A673 (cell line): ENCODE measurements at regions not wholly inside any gene's neighbourhood (a gene's known extent, or its start where the extent isn't known, plus 50 kb on each side); places are given as distances from the start of the nearest gene placed in this dataset.

Experiments
- EZH2 ChIP-seq: fragments of 200-600 bp; sonication (generic); IDR thresholded peaks from 2 replicates; pipeline ENCODE4 v1.6.1; 2017; ENCODE audit warnings: borderline replicate concordance, low read depth, mild to moderate bottlenecking, mixed read lengths, antibody characterized with exemption, low read length; ENCODE audit not compliant: poor library complexity, severe bottlenecking
- TF ChIP-seq, protein P1 (sequence below): fragments of 300-800, 200-600 bp; sonication (generic); conservative IDR thresholded peaks from 2 replicates; pipeline ENCODE4 v1.5.1; 2017; ENCODE audit warnings: low read depth, mild to moderate bottlenecking, antibody characterized with exemption, low read length, moderate library complexity, mixed read lengths

- TF ChIP-seq, protein P1, sequence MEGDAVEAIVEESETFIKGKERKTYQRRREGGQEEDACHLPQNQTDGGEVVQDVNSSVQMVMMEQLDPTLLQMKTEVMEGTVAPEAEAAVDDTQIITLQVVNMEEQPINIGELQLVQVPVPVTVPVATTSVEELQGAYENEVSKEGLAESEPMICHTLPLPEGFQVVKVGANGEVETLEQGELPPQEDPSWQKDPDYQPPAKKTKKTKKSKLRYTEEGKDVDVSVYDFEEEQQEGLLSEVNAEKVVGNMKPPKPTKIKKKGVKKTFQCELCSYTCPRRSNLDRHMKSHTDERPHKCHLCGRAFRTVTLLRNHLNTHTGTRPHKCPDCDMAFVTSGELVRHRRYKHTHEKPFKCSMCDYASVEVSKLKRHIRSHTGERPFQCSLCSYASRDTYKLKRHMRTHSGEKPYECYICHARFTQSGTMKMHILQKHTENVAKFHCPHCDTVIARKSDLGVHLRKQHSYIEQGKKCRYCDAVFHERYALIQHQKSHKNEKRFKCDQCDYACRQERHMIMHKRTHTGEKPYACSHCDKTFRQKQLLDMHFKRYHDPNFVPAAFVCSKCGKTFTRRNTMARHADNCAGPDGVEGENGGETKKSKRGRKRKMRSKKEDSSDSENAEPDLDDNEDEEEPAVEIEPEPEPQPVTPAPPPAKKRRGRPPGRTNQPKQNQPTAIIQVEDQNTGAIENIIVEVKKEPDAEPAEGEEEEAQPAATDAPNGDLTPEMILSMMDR, result no peak
- TF ChIP-seq EZH2, result no peak
Measured at GRCh38 chr14:103225062-103225461, 101.8 kb downstream of the TNFAIP2 start.
